ENCODE measurements at regions not wholly inside any gene's neighbourhood (a gene's known extent, or its start where the extent isn't known, plus 50 kb on each side); places are given as distances from the start of the nearest gene placed in this dataset.

GRCh38 chr10:113219446-113219845 lies 269.4 kb downstream of the TCF7L2 start:
- DNase-seq (ENCODE audit: low read depth in 2 of 2): no peak

DNA sequence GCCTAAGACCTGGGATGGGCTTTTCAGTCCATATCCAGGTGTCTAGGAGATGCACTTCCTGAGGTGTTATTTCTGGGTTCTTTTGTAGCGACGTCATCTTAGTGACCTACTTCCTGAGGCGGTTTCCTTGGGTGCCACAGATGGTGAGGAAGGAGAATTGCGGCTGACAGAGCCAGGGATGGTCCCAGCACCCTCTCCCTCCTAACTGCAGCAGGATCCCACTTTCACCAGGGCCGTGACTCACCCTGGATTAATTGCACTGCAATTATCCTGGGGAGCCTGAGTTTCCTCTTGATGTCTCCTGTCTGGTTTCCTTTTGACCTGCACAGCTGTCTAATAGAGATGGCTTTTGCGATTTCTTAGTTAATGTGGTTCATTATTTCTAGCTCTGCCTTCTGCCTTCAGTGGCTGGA lies 271.7 kb downstream of the TCF7L2 start:
- DNase-seq (ENCODE audit: low read depth in 2 of 2): peak in 1 of 2 donors; percentile 34

DNA sequence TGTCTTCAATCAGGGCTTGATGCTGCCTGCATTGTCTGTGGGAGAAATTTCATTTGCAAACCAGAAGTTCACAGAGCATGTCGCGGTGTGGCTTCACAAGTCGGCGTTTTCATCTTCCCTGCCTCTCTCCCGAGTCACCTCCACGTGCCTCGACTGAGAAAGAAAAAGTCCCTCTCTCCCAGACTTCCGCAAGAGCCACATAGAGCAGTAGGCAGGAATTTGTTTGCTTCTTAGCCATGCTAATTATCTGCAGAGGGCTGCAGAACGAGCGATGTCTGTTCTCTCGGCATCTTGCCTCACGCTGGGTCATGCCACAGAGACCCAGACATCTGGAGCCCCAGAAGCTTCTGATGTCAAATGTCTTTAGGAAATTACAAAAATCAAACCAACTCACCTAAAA lies 272.2 kb downstream of the TCF7L2 start:
- DNase-seq (ENCODE audit: low read depth in 2 of 2): no peak

DNA sequence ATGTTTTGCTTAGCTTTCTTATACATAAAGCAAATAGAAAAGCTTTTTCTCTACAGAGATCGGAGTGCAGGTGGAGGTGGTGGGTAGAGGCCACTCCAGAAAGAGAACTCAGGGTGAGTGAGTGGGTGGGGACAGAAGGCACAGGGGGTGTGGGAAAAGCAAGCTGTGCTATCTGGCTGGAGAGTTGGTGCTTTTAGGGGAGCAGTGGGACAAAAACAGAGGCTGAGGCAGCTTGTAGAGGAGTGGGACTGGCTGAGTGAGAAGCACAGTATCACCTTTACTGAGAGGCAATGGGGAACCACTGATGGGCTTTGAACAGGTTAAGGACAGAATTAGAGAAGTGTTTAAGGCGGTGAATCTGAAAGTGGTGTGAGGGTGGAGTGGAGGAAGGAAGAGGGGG lies 275.3 kb downstream of the TCF7L2 start:
- no peak for DNase-seq (ENCODE audit: low read depth in 2 of 2)

- no peak for DNase-seq (ENCODE audit: low read depth in 2 of 2)
These were observed 275.9 kb downstream of the TCF7L2 start for GRCh38 chr10:113225903-113226302.

DNA sequence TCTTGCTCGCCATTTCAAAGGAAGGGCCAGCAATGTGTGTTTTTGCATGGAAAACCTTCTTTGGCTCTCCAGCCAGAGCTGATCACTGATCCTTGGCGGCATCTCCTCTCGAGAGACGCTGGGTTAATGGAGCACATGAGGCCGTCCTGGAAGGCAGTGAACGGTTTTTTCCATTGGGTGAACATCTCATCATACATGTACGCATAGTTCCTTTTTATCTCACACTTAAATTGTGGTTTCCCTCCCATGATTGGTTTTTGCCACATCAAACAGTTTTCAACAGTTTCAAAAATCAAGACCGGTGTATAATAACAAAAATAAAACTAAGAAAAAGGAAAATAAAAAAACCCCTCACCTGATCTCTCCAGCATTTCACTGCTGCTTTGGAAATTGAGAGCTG lies 276.4 kb downstream of the TCF7L2 start:
- no peak for DNase-seq (ENCODE audit: low read depth in 2 of 2)

DNA sequence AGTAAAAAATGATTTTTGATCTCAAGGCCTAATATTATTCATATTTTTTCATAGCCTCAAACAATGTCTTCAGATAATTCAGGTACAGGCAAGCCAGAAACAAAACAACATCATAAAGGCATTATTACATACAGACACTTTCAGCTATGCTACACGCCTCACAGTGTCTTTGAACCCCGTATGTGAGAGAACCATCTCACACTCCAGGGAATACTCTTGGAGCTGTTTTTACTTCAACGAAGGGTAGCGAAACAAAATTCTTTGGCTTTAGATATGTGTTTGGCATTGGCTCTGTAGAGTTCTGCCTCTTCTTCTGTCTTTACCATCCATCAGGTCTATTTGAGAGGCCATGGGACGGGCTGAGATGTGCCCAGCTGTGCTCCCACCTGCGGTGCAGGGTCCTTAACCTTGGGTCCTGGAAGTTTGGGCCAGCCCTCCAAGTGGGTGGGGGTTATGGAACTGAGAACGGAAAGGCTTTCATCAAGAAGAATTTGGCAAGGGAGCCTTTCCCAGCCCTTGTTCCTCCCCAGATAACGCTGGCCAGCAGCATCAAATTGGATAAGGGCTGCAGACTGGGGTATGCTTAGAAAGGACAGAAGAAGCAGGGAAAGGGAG lies 276.9 kb downstream of the TCF7L2 start:
- DNase-seq (ENCODE audit: low read depth in 2 of 2): no peak

DNA sequence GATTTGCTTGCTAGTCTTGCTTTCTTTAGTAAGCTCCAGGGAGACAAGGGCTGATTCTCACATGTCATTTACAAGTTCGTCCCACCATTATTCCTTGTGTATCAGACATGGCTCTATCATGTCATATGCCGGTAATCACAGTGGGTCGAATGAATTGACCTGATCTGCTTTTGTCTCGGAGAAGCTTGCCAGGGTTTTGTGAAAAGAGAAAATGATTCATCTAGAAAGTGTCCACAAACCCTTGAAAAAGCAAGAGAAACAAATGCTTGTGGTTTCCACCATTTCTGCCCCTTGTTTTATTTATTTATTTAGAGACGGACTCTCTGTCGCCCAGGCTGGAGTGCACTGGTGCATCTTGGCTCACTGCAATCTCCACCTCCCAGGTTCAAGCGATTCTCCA lies 278.5 kb downstream of the TCF7L2 start:
- no peak for DNase-seq (ENCODE audit: low read depth in 2 of 2)

GRCh38 chr10:113230011-113230610 lies 280.1 kb downstream of the TCF7L2 start:
- no peak for DNase-seq (ENCODE audit: low read depth in 2 of 2)

- DNase-seq (ENCODE audit: low read depth in 2 of 2): no peak
These were observed 283.0 kb downstream of the TCF7L2 start for GRCh38 chr10:113232928-113233511.

- no peak for DNase-seq (ENCODE audit: low read depth in 2 of 2)
These were observed 284.4 kb downstream of the TCF7L2 start for GRCh38 chr10:113234481-113234880.

DNA sequence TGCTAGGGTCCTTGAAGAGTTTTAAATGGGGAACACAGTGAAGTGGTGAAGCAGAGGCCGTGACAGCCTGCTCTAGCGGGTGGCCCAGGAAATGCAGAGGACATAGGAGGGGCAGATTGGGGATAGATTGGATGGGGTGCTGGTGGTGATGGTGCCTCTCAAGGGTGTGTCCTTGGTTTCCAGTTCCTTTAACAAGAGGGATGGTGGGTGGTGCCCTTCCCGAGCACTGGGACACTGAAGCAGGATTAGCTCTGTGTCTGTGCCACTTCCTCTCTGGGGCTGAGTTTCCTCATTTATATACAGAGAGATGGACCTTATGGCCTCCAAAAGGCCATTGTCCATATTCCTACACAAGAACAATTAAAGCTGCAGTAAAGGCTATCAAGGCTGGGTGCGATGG lies 285.5 kb downstream of the TCF7L2 start:
- DNase-seq (ENCODE audit: low read depth in 2 of 2): no peak

DNA sequence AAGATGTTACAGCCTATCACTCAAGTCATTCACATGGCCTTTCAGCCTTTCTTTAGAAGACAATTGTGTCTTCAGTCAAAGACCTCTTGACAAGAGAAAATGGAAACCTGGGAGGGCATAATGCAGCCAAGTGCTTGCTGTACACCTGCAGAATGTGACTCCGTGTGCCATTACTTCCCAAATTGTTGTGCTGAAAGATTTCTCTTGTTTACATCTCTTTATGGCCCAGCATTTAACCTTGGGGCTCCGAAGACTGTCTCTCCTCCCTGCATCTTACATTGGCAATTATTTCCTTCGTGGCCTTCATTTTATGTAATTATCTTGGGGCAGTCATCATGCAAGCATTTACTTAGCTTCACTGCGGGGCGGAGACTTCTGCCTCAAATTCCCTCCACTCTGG lies 287.0 kb downstream of the TCF7L2 start:
- no peak for DNase-seq (ENCODE audit: low read depth in 2 of 2)

GRCh38 chr10:113239566-113240350 lies 289.7 kb downstream of the TCF7L2 start:
- DNase-seq (ENCODE audit: low read depth in 2 of 2): no peak

DNA sequence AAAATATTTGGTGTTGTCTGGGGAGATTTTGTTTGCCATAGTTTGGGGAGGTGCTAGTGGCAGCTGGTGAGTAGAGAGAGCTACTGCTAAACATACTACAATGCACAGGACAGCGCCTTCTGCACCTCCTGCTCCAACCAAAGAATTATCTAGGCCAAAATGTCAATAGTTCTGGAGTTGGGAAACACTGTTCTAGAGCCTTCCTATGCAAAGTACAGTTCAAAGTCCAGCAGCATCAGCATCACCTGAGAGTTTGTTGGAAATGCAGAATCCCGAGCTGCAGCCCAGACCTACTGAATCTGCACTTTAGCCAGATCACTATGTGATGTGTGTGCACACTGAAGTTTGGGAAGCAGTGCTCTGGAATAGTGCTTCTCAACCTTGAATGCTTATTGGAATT lies 290.7 kb downstream of the TCF7L2 start:
- DNase-seq (ENCODE audit: low read depth in 2 of 2): no peak

GRCh38 chr10:113241599-113242360 lies 291.7 kb downstream of the TCF7L2 start:
- no peak for DNase-seq (ENCODE audit: low read depth in 2 of 2)

DNA sequence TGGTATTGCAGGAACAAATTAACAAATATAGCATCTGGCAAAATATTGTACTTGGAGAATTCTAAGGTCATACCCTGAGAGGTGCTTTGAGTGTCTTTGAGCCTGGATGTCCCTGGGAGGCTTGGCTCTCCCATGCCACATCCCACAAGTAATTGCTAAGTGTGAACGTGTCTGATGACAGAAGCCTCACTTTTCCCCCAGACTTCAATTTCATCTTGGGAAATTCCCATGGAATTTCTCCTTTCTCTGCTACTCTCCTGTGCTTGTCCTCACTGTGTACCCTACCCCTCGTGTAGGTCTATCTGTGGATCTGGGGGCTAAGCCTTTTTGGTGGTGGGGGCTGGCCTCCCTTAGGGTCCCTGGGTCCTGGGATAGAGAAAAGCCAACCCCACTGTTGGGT lies 293.3 kb downstream of the TCF7L2 start:
- DNase-seq (ENCODE audit: low read depth in 2 of 2): no peak

DNA sequence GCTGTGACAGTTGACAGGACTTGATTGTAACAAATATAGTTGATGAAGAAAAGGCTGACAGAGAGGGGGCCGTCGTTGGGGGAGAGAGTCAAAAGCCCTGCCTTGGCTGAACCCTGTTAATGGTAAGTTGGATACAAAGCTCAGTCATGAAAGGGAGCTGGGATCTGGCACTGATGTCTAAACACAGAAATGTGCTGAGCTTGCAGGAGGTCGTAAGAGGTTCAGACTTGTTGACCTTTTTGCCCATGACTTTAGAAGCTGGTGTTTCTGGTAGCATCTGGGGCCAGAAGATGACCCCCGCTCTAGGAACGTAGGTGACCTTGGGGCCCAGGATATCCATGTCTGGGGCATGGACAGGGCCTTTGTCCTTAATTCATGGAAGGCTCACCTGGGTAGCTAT lies 294.7 kb downstream of the TCF7L2 start:
- DNase-seq (ENCODE audit: low read depth in 2 of 2): no peak

DNA sequence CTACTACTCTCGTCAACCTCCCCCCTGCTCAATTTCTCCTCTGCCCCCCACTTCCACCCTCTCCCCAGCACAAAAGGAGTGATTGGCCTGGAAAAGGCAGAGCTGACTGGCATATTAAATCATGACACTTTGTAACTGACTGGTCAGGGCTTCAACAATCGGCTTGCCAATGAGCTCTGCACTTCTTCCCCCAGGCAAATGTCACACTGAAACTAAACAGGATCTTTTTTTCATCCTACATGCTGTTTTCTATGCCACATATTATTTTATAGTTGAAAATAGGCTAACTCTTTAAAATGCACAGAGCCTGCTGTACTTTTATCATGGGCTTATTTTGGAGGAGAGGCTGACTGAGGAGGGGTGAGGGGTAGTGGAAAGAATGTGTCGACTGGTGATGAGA lies 295.2 kb downstream of the TCF7L2 start:
- DNase-seq (ENCODE audit: low read depth in 2 of 2): no peak

DNA sequence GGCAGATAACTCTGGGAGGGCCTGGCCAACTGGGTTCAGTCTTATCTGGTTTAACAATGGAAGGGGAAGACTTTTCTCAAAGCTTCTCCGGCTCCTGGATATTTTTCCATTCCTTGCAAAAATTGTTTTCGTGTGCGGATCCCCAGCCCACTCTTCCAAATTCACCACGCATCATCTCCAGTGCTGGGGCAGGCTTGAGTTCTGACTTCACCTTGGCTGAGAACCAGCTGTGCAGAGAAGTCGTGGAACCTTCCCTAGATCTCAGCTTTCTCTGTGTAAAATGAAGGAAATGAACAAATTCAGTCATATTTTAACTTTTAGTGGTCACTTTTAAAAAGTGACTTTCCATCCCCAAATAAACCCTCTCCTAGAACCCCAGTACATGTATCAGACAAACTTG lies 297.0 kb downstream of the TCF7L2 start:
- no peak for DNase-seq (ENCODE audit: low read depth in 2 of 2)

DNA sequence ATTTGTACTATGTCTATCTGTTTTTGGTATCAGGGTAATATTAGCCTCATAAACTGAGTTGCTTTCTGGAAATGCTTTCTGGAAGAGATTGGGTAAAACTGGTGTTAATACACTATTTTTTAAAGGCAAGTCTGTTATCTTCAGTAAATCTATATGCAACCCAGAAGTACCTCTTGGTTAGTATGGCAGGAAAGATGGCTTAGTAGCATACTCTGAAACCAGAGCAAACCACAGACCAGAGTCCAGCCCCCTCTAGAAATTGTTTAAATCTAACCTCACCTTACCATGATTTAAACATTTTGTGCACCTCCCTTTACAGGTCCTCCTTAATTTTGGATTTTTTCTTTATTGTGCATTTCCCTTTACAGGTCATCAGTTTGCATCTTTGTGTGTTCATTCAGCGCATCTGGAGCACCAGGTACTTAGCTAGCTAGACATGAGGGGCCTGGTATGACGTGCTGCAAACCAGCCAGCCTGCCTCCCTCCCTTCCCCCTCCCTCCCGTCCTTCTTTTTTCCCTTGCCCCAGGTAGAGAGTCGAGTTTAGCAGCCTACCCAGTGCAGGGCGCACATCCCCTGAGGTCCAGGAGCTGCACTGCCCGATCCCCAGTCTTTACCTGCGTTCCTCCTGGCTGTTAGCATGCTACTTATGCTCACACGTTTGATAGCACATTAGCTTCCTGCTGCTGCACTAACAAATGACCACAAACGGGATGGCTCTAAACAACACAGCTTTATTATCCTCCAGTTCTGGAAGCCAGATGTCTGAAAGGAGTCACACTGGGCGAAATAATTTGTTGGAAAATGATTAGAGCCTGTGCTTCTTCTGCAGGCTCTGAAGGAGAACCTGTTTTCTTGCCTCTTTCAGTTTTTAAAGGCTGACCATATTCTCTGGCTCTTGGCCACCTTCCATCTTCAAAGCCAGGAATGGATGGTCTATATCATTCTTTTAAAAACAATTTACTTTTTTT lies 299.9 kb upstream of the HABP2 start:
- DNase-seq (ENCODE audit: low read depth in 2 of 2): no peak

All from dermis microvascular lymphatic vessel endothelial cell (primary cell).